Gastrocnemius medialis (tissue), 4 donors: ENCODE measurements at regions not wholly inside any gene's neighbourhood (a gene's known extent, or its start where the extent isn't known, plus 50 kb on each side); places are given as distances from the start of the nearest gene placed in this dataset.

Source experiments
- CTCF ChIP-seq, 5 experiments: fragments of 450-650 bp in 3 of 5; fragments of 200-600 bp in 2 of 5; sonication (generic) in 2 of 5; IDR thresholded peaks in 4 of 5; conservative IDR thresholded peaks in 1 of 5; 1 replicate in 4 of 5; 2 replicates in 1 of 5; pipeline ENCODE4 v1.5.1; 2016 to 2019; ENCODE audit warnings: antibody characterized with exemption in 5 of 5, mild to moderate bottlenecking in 3 of 5, moderate library complexity in 3 of 5
- POLR2A ChIP-seq, 2 donors: fragments of 450-650 bp; IDR thresholded peaks; one replicate each; pipeline ENCODE4 v1.6.1; 2017; ENCODE audit warnings: antibody characterized with exemption in 2 of 2, mild to moderate bottlenecking in 2 of 2, moderate library complexity in 2 of 2

GRCh38 chr18:22033085-22033484, 136.3 kb upstream of the GATA6 start:
- TF ChIP-seq CTCF (IDR thresholded peaks at IDR 0.05 in 4 of 5, conservative IDR thresholded peaks at IDR 0.05 in 1 of 5) (no peak), POLR2A (IDR thresholded peaks at IDR 0.05) (no peak)
